ENCODE measurements at regions not wholly inside any gene's neighbourhood (a gene's known extent, or its start where the extent isn't known, plus 50 kb on each side); places are given as distances from the start of the nearest gene placed in this dataset.
"Not testable (repeated sequence)": the region's sequence is repeated elsewhere in the genome, so short reads cannot be mapped to it uniquely, and the experiment has no call there.

DNA sequence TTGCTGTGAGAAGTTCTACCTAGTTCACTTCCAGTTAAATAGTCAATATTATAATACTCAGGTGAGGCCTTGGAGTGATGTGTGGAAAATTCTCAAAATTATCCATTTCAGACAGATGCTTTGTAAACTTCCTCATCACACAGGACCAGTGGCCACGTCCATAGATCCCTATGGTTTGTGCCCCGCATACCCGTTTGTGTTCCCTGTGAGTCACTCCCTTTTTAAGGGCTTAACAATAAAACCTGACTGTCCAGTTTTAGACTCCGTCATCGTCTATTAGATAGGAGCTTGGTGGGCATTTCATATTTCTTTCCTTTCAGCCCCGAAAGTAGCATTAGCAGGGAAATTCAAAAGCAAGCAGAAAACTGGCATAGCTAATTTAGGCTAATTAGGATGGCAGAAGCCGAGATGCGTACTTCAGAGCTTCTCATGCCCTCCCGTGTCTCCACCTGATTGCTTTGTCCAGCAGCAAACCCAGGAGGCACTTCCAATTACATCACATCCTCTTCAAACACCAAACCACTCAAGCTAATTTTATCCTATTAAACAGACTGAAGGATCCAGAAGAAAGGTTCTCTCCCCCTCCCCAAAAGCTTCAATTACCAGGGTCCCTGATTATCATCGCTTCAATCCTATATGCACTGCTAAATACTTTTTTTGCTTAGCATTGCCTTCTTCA is 186.6 kb upstream of the OTX2 start:
- no peak for DNase-seq (ENCODE audit: low read depth in 2 of 2)

DNA sequence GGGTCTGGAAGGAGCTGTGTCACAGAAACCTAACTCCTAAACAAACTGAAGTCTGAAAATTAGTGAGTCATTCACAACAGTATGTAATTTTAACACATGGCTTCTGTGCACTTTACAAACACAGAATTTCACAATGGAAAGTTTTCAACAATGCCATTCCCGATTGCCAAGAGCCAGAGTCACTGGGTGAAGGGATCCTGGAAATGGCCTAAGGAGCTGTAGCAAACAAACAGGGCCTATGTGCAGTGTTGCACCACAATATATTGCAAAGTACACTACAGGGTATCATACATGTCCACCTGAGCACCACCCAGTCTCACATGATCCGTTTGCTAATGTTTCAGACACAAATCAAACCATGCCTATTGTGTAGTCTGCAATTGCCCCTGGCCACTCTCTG is 184.7 kb upstream of the OTX2 start:
- DNase-seq (ENCODE audit: low read depth in 2 of 2): no peak

DNA sequence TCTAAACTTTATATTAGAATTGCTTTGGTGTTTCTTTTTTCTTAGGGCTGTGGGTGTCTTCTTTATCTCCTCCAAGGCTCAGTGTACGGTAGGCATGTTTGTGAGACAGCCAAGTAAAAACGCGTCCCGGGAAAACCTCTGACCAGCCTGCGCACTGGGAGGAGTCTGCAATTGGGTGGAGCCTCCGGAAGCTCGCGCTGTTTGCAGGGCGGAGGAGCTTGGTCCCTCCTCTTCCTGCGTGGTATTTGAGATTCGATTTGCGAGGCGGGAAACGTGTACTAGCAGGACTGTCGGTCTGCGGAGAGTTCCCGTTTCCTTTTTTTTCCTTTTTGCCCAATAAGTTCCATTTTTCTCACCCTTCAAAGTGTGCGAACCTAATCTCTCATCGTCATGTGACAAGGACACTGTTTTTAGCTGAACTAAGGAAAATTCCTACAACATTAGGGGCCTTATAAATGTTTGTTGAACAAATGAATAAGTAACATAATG is 182.1 kb upstream of the OTX2 start:
- no peak for DNase-seq (ENCODE audit: low read depth in 2 of 2)

DNA sequence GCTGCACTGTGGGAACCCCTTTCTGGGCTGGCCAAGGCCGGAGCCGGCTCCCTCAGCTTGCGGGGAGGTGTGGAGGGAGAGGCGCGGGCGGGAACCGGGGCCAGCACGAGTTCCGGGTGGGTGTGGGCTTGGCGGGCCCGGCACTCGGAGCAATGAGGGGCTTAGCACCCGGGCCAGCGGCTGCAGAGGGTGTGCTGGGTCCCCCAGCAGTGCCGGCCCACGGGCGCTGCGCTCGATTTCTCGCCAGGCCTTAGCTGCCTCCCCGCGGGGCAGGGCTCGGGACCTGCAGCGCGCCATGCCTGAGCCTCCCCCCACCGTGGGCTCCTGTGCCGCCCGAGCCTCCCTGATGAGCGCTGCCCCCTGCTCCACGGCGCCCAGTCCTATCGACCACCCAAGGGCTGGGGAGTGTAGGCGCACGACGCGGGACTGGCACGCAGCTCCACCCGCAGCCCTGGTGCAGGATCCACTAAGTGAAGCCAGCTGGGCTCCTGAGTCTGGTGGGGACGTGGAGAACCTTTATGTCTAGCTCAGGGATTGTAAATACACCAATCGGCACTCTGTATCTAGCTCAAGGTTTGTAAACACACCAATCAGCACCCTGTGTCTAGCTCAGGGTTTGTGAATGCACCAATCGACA is 180.8 kb upstream of the OTX2 start:
- DNase-seq (ENCODE audit: low read depth in 2 of 2): not testable (repeated sequence)

DNA sequence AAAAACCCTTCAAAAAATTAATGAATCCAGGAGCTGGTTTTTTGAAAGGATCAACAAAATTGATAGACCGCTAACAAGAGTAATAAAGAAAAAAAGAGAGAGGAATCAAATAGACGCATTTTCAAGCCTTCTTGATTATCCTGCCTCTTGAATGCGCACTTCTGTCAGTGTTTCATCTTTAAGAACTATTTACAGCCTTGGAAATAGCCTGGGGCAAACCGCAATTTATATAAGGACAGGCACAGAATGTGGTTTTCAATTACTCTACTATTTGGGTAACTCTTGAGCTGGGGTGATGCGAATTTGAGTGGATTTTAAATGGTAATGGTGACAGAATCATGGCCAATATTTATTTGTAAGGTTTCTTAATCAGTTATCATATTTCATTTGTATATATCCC is 179.1 kb upstream of the OTX2 start:
- no peak for DNase-seq (ENCODE audit: low read depth in 2 of 2)

DNA sequence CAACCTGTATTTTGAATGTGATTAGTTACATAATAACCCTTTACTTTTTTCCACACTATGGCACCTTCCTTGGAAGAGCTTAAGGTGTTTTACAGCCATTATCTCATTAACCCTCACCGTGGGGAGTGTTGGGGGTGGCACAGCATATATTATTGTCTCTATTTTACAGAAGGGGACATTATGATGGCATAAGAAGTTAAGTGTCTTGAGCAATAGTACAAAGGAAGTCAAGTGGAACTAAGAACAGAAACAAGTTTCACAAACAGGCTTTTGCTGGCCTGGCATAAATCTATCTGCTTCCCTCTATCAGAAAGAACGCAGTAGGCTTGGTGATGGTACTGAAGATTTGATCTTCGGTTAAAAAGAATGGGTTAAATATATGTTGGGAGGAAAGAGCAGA is 169.7 kb upstream of the OTX2 start:
- DNase-seq (ENCODE audit: low read depth in 2 of 2): no peak

DNA sequence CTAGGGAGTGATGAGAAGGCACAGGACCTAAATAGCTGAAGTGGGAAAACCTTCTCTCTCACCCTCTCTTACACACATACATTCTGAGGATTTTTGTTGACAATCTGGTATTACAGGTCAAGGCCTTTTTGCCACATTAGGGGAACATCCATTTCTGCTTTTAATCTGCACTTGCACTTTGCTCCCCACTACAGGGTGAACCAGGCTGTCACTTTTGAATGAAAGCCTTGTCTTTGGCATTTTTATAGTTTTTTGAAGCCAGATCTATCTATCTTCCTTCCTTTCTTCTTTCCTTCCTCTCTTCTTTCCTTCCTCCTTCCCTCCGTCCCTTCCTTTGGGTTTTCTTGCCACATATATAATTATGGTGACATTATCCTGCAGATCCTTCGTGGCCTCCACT is 165.9 kb upstream of the OTX2 start:
- DNase-seq (ENCODE audit: low read depth in 2 of 2): no peak

DNA sequence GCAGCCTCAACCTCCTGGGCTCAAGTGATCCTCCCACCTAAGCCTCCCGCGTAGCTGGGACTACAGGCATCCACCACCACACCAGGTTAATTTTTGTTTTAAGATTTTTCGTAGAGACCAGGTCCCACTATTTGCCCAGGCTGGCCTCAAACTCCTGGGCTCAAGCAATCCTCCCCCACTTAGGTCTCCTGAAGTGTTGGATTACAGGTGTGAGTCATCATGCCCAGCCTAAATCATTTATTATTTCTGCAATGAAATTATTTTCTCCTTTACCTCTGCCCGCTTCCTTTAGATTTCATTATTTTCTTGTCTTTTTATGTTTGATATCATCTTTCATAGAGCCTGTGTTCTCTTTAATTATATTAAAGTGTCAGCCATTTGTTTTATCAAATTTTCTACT is 165.2 kb upstream of the OTX2 start:
- DNase-seq (ENCODE audit: low read depth in 2 of 2): no peak

DNA sequence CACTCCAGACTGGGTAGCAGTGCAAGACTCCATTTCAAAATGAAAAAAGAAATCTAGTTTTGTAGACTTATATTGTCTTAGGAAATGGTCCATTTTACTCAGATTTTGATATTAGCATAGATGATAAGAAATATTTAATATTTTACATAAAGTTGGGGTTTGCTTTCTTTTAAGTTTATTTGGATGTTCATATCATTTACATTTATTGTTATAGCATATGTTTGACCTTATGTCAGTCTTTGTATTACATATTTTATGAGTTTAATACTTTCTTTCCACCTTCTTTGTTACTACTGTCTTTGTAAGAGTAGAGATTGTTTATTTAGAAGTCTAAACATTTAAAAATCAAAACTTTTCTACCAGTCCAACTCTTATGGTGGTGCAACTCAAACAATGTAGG is 162.7 kb upstream of the OTX2 start:
- no peak for DNase-seq (ENCODE audit: low read depth in 2 of 2)

DNA sequence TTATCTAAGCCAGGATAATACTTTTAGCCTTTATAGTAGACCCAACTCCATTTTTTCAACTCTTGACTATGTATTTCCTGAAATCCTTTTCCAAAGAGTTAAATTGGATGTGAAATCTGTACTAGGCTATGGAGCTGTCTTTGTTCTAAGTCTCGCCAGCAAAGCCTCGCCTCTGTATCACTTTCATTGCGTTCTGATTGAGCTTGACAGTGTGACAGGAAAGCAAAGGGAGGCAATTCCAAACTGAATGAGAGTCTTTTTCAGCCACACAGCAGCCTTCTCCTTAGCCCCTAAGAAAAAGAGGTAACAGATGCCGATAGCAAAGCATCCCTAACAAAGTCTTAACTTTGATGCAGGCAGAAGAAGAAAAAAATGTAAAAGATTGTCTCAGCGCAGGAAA is 154.6 kb upstream of the OTX2 start:
- no peak for DNase-seq (ENCODE audit: low read depth in 2 of 2)

DNA sequence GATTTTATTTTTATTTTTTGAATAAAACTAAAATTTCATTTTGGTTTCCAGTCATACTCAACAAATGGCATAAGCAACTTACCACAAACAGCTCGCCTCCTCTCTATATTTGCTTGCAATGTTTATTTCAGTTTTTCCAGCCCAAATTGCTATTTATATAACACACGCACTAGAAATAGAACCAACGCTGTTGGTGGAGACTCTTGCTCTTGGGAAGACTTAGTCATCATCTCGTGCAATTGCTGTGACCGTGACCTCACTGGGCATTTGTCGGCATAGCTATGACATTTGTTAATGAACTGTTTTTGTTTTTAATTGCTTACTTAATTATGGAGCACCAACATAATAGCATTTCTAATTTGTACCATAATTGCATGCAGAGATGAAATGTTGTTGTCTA is 153.1 kb upstream of the OTX2 start:
- no peak for DNase-seq (ENCODE audit: low read depth in 2 of 2)

DNA sequence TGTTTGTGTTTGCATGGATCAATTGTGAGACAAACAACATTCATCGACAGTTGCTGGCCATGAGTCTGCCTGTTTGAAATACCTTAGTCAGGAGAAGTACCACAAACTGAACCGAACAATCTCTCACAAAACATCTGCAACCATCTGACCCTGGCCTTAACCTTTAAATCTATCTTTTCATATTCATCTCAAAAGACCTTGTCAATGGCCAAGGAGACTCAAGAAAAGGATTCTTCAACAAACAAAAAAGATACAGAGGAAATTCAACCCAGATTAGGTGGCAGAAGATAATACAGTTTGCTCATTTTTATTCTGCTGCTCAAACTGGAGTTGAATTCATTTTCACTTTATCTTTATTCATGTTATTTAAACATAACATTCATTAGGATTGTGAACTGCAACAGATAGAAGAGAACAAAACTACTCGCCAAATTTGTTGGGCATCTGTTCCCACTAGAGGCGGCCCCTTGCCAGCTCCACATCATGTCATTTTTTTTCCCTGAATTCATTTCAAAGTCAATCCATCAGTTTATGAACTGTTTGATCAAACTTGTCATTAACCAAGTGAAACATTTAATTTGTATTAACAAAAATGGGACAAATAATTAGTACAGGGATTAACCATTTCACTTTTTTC is 152.3 kb upstream of the OTX2 start:
- no peak for DNase-seq (ENCODE audit: low read depth in 2 of 2)

DNA sequence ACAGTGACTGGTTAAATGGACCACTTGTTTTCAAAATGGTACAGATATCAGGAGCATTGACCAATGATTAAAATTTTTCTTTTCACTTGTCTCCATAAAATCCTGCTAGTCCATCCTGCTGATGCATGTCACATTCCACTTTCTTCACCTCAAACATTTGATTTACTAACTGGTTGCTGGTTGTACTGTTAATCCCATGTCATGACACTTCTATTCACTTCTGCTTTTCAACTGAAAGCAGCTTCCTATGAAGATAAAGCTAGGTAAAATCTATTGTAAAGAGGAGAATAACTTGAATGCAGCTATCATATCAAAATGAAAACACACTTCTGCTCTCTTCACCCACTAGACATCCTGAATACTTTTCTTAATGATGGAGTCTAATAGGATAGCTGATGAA is 149.6 kb upstream of the OTX2 start:
- DNase-seq (ENCODE audit: low read depth in 2 of 2): no peak

DNA sequence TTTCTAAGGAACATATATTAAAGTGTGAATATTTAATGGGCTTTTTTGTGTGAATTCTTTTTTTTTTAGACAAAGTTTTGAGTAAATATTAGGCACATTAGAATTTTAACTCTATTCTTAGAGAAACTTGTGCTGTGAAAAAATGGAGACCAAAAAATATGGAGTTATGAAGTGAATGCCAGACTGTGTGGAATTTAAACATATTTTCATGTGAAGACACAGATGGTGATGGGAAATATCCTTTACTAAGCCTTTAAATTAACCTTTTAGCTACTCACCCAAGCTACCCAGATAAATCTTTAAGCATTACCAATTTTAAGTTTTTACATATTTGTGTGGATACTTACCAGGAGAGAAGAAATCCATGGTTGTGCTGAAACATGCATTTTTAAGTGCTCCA is 148.8 kb upstream of the OTX2 start:
- DNase-seq (ENCODE audit: low read depth in 2 of 2): no peak

DNA sequence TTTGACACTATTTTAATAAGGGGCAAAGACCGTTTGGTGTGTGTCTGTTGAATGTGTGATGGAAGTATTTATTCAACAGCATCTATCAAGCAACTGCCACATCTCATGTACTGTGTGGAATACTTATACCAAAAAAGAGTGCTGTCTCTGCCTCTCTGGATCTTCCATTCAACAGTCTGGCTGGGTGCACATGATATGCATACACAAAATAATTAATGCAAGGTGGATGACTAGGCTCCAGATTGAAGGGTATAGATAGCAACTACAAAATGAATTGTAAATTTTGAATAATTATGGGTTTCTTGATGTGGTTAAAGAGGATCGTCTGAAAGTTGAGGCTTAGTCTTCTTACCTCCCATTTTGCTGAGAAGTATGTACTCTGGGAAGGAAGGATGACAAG is 145.9 kb upstream of the OTX2 start:
- no peak for DNase-seq (ENCODE audit: low read depth in 2 of 2)

DNA sequence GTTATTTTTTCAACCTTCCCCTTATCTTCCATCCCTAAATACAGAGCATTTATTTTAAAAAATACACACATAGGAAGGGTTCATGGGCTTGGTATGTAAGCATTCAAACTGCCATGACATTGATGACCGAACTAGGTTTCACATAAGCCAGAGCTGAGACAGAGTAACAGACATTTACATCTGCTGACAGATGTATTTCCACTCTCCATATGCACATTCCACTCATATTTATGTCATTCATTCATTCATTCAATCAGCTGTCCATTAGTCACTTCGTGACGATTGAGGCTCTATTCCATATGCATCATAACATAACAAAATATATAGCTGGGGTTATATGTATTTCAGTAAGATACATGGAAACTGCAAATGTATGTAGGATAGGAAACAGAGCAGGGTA is 145.5 kb upstream of the OTX2 start:
- DNase-seq (ENCODE audit: low read depth in 2 of 2): no peak

DNA sequence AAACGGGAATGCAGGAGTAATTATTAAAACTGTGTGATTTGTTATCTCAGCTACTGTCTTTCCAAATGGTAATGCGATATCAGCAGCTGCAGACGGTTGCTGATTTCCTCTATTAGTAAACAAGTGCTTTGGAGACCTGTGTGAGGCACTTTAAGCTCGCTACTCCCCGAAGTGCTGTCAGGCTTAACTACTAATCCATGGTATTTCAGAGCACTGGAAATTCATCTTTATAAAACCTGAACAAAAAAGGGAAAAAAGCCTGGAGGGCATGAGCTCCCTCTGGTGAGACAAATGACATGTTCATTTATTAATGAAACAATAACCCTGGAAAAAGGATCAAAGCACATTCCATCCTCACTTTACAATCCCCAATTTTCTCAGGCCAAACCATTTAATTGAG is 143.6 kb upstream of the OTX2 start:
- DNase-seq (ENCODE audit: low read depth in 2 of 2): peak in 1 of 2 donors; percentile 17

DNA sequence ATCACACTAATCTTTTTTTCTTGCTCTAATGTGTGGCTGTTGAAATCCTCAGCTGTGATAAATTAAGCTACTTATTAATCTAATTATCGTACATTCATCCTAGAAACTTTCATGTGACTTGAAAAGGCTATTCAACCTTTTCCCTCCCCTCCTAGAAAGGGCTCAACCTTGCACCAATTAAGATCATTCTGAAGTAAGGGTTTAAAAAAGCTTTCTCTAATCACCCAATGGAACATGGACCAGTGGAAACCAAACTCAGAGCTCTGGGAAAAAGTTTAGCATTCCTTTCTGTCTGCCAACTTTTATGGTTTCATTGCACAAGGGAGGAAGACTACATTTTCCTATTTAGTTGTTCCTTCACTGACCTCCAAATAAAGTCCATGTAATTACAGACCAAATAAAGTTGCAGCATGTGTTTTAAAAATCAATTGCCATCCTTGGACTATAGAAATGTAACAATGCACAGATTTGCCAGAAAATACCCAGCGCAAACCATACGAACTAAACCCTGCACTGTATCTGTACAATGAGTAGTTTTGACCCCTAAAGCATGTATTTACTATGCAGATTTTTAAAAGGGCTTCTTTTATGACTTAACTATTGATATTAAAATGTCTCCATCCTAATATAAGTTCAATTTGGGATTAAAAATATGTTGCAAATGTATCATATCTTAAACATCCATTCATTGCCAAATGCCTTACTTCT is 142.6 kb upstream of the OTX2 start:
- no peak for DNase-seq (ENCODE audit: low read depth in 2 of 2)

DNA sequence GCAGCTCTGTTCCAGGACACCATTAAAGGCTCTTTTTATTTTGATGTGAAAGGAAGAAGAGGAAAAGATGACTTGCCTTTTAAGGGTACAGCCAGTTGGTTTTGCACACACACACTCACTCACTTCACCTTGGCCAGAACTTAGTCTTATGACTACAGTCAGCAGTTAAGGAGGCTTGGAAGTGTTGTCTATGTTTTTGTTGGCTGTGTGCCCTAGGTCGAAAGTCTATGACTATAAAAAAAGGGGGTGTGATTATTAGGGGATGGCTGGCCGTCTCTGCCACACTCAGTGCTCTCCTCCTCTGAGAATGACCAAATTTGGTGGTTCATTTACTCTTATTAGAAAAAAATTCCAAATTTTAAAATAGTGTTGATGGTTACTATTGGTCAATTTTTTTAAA is 139.5 kb upstream of the OTX2 start:
- DNase-seq (ENCODE audit: low read depth in 2 of 2): no peak

DNA sequence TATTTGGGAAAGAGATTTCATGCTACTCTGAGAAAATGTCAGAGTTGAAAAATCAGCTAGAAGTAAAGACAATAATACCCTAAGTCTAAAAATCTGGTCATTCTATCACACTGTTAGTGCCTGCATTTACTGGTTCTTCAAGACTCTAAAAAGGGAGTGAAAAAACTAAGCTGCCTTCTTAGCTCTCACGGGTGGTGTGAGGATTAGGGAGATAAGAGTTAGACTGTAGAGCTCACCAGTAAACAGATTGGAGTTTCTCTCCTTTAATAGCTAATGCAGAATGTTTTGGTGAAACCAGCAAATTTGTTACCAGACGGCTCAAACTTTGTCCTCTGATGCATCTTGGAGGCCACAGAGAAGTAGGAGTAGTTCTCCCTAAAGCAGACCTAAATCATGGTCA is 135.0 kb upstream of the OTX2 start:
- DNase-seq (ENCODE audit: low read depth in 2 of 2): no peak

DNA sequence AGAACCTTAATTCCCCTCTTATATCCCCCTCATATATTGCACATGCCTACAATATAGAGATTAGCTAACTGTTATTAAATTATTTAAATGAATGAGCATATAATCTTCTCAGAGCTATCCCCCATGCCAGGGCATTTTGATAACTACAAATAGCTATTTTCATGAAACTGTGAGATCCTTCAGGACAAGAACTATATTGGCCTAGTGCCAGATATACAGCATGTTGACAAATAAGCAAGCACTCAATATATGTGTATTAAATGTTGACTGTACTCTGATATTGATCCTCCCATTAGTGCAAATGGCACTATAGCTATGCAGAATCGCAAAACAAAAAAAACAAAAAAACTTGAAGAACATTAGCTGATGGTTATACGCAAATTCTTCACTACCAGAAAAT is 134.1 kb upstream of the OTX2 start:
- no peak for DNase-seq (ENCODE audit: low read depth in 2 of 2)

DNA sequence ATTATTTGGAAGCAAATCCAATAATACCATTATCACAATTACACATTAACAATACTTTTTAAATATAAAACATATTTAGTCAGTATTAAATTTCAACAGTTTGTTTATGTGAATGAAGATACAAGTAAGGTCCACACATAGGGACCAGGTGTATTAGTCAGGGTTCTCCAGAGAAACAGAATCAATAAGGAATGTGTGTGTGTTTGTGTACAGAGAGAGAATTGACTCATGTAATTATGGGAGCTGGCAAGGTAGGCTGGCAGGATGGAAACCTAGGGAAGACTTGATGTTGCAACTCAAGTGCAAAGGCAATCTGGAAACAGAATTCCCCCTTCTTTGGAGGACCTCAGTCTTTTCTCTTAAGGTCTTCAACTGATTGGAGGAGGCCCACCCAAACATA is 123.2 kb upstream of the OTX2 start:
- no peak for DNase-seq (ENCODE audit: low read depth in 2 of 2)

All from lung microvascular endothelial cell (primary cell).